Gastroesophageal sphincter (tissue), 3 donors: ENCODE measurements at regions not wholly inside any gene's neighbourhood (a gene's known extent, or its start where the extent isn't known, plus 50 kb on each side); places are given as distances from the start of the nearest gene placed in this dataset.

ENCODE experiments used
- CTCF ChIP-seq, 4 experiments: fragments of 200-600 bp in 2 of 4; fragments of 450-650 bp in 2 of 4; sonication (generic) in 1 of 4; IDR thresholded peaks; one replicate each; pipeline ENCODE4 v1.5.1; 2017 to 2019; ENCODE audit warnings: antibody characterized with exemption in 4 of 4, mild to moderate bottlenecking in 2 of 4, moderate library complexity in 2 of 4
- EP300 ChIP-seq: sonication (generic); formaldehyde crosslinking; IDR thresholded peaks from one replicate; pipeline ENCODE4 v1.6.1; 2017; ENCODE audit warnings: antibody characterized with exemption, mild to moderate bottlenecking

- TF ChIP-seq CTCF (IDR thresholded peaks at IDR 0.05) (peak in 3 of 4 experiments; percentile 91 to 95 (median 92)), EP300 (no peak)
These were observed 118.7 kb upstream of the SMAD3 start for GRCh38 chr15:66946578-66947164.
